ENCODE measurements at regions not wholly inside any gene's neighbourhood (a gene's known extent, or its start where the extent isn't known, plus 50 kb on each side); places are given as distances from the start of the nearest gene placed in this dataset.

GRCh38 chr1:244347942-244348341 is 103.8 kb downstream of the ADSS2 start:
- DNase-seq (ENCODE audit: low read depth): no peak

- no peak for DNase-seq (ENCODE audit: low read depth)
Measured at GRCh38 chr1:244349103-244349531, 102.6 kb downstream of the ADSS2 start.

GRCh38 chr1:244349581-244350001 is 102.1 kb downstream of the ADSS2 start:
- no peak for DNase-seq (ENCODE audit: low read depth)

- DNase-seq (ENCODE audit: low read depth): no peak
Measured at GRCh38 chr1:244350027-244350426, 101.7 kb downstream of the ADSS2 start.

DNA sequence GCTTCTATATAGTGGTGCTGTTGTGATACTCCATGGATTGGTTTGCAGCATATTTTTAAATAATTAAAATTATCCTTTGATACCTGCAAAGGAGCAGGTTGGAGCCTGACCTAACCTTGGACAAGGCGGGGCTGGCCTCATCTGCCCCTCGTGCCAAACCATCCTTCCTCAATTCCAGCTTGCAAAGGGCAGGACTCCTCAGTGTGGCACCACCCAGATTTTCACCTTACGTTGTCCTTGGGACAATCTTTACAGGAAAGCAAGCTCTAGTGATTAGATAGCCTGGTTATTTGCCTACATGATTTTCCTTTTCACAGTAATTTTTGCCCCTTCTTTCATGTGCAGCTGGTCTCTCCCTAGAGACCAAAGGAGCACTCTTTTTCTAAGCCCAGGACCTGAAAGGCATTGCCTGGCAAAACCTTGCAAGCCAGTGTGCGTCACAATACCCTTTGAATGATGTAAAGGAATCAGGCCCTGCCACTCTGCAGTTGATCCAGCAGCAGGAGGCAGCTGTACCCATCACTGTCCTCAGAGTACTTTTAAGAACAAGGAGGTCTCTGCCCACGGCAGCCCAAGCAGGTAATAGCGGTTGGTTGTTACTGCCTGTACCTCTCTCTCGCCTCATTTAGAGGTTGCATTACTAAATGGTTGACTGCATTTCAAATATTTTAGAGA is 99.4 kb downstream of the ADSS2 start:
- no peak for DNase-seq (ENCODE audit: low read depth)

DNA sequence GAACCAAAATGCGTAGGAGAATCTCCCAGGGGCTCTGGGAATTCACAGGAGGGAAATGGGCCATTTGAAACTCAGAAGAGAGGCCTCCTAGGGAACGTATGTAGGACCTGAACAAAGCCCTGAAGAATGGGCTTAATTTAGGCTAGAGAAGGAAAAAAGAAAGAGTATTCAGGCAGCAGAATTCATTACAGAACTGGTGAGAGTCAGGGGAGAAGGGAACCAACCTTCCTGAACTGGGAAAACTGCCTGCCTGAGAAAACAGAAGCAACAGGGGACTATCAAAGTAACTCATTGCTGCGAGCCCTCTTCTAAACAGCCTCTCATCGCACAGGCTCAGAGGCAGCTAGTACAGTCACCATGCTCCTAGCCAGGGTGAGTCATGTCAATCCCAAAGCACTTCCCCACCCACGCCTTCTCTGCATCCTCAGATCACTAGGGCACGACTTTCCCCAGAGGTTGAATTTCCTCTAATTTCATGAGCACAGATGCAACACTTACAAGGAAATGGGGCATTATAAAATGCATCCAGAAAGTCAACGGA is 98.1 kb downstream of the ADSS2 start:
- no peak for DNase-seq (ENCODE audit: low read depth)

DNA sequence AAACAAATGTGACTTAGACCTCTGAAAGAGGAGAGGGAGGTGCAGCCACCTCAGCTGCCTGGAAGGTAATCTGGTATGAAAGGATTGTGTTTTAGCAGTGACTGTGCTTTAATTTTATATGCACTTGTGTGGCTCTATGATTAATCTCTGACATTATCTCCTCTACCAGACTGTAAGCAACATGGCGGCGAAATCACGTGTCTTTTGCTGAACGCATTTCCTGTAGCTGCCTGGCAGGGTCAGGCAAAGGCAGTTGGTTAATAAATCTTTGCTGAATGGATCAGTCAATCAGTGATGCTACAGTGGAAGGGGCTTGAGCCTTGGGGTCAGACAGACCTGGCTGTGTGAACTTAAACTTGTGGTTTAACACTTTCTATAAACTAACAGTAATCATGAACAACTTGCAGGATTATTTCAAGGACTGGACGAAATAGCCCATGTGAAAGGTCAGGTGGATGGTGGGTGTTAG is 96.9 kb downstream of the ADSS2 start:
- DNase-seq (ENCODE audit: low read depth): no peak

DNA sequence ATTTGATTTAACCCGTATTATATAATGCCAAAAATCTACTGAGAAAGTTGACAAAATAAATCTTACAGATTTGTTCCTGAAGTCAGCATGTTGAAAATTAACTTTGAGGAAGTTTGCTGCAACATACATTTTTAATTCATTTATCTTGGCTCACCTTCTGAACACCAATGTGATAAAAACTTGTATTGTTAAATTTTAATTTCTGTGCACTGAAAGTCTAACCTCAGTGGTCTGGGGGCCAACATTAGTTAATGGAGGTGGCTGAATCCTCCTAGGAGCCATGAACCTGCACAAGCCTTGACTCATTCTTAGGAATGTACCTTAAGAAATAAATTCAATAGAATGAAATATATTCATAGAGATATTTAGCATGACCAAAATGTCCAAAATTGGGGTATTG is 95.3 kb downstream of the ADSS2 start:
- DNase-seq (ENCODE audit: low read depth): no peak

All from activated T-cell treated with anti-CD3 and anti-CD28 coated beads for 48 hours (primary cell).